Activated CD8-positive, alpha-beta memory T cell treated with anti-CD3 and anti-CD28 coated beads, Interleukin-2, amount 50 U/mL, for 4 hours (primary cell): ENCODE measurements at regions not wholly inside any gene's neighbourhood (a gene's known extent, or its start where the extent isn't known, plus 50 kb on each side); places are given as distances from the start of the nearest gene placed in this dataset.
"Not testable (repeated sequence)": the region's sequence is repeated elsewhere in the genome, so short reads cannot be mapped to it uniquely, and the experiment has no call there.

Experiments
- DNase-seq: peaks from one replicate; pipeline ENCODE4 v3.0.0-alpha.2; 2020

- DNase-seq = no peak
Measured at GRCh38 chr11:92022499-92022898, 202.1 kb upstream of the FAT3 start.

GRCh38 chr11:92018332-92018731 is 206.3 kb upstream of the FAT3 start:
- DNase-seq = no peak

- no peak for DNase-seq
Measured at GRCh38 chr11:92008249-92008648, 216.4 kb upstream of the FAT3 start.

GRCh38 chr11:92002568-92002967 is 222.1 kb upstream of the FAT3 start:
- DNase-seq = no peak

- DNase-seq = no peak
Measured at GRCh38 chr11:91998481-91998880, 226.1 kb upstream of the FAT3 start.

GRCh38 chr11:91997226-91997625 is 227.4 kb upstream of the FAT3 start:
- DNase-seq = no peak

GRCh38 chr11:91996526-91996925 is 228.1 kb upstream of the FAT3 start:
- no peak for DNase-seq

GRCh38 chr11:91988443-91988842 is 236.2 kb upstream of the FAT3 start:
- not testable (repeated sequence) for DNase-seq

- DNase-seq = no peak
Measured at GRCh38 chr11:91986218-91986617, 238.4 kb upstream of the FAT3 start.

GRCh38 chr11:91984033-91984584 is 240.5 kb upstream of the FAT3 start:
- no peak for DNase-seq

- no peak for DNase-seq
Measured at GRCh38 chr11:91981995-91982394, 242.6 kb upstream of the FAT3 start.

GRCh38 chr11:91979775-91980174 is 244.8 kb upstream of the FAT3 start:
- DNase-seq = no peak

GRCh38 chr11:91978747-91979146 is 245.9 kb upstream of the FAT3 start:
- DNase-seq = no peak

GRCh38 chr11:91972665-91973266 is 251.9 kb upstream of the FAT3 start:
- no peak for DNase-seq

GRCh38 chr11:91970624-91971023 is 254.0 kb upstream of the FAT3 start:
- DNase-seq = no peak

- no peak for DNase-seq
Measured at GRCh38 chr11:91969486-91969885, 255.1 kb upstream of the FAT3 start.

- DNase-seq = no peak
Measured at GRCh38 chr11:91967691-91968045, 256.9 kb upstream of the FAT3 start.

GRCh38 chr11:91967026-91967690 is 257.5 kb upstream of the FAT3 start:
- no peak for DNase-seq

GRCh38 chr11:91966368-91966767 is 258.2 kb upstream of the FAT3 start:
- no peak for DNase-seq

- no peak for DNase-seq
Measured at GRCh38 chr11:91960770-91961169, 263.8 kb upstream of the FAT3 start.

GRCh38 chr11:91959411-91959810 is 265.2 kb upstream of the FAT3 start:
- no peak for DNase-seq

- no peak for DNase-seq
Measured at GRCh38 chr11:91956711-91957110, 267.9 kb upstream of the FAT3 start.

- DNase-seq = no peak
Measured at GRCh38 chr11:91955206-91955605, 269.4 kb upstream of the FAT3 start.

GRCh38 chr11:91952056-91952455 is 272.6 kb upstream of the FAT3 start:
- no peak for DNase-seq
